PC-9 (cell line): ENCODE measurements at regions not wholly inside any gene's neighbourhood (a gene's known extent, or its start where the extent isn't known, plus 50 kb on each side); places are given as distances from the start of the nearest gene placed in this dataset.

Experiments
- BruUV-seq: library from RNA; stranded (reverse); fragments of 400-500 nt; replicated peaks from 2 replicates; lab custom pipeline; 2021; lab: Mats Ljungman, UMichigan
- CTCF ChIA-PET: fragments of 300-600 bp; sonication (Branson Sonifier 250); formaldehyde crosslinking; loops from one replicate; lab custom pipeline; 2022; ENCODE audit warnings: antibody characterized with exemption; lab: Charles Lee
- POLR2A ChIA-PET: fragments of 300-600 bp; sonication (Branson Sonifier 250); formaldehyde crosslinking; loops from one replicate; lab custom pipeline; 2022; ENCODE audit warnings: antibody characterized with exemption; ENCODE audit not compliant: unreplicated experiment; lab: Charles Lee
- DNase-seq, 2 experiments: peaks; one replicate each; pipeline versions ENCODE4 v3.0.0 to v3.0.0-alpha.2; 2015 to 2022; ENCODE audit warnings: mixed read lengths in 1 of 2
- H2AFZ ChIP-seq: fragments of 200-600 bp; sonication (generic); 2 replicates; pipeline ENCODE4 v1.8.1; 2017; ENCODE audit warnings: antibody characterized with exemption
- H3F3A ChIP-seq: fragments of 200-600 bp; sonication (generic); 2 replicates; pipeline ENCODE4 v1.8.1; 2017; ENCODE audit warnings: antibody characterized with exemption, mild to moderate bottlenecking, low read depth; ENCODE audit not compliant: insufficient read depth
- H3K27ac ChIP-seq: fragments of 200-600 bp; sonication (generic); 2 replicates; pipeline ENCODE4 v1.6.1; 2016; ENCODE audit warnings: mixed run types
- H3K27me3 ChIP-seq: fragments of 200-600 bp; sonication (generic); 2 replicates; pipeline ENCODE4 v1.6.1; 2016; ENCODE audit warnings: low read depth, mixed run types; ENCODE audit not compliant: insufficient read depth
- H3K36me3 ChIP-seq: fragments of 200-600 bp; sonication (generic); 2 replicates; pipeline ENCODE4 v1.6.1; 2016; ENCODE audit warnings: low read depth, mixed run types
- H3K4me1 ChIP-seq: fragments of 200-600 bp; sonication (generic); replicated peaks from 2 replicates; pipeline ENCODE4 v1.6.1; 2016; ENCODE audit warnings: mixed run types; ENCODE audit not compliant: insufficient read depth
- H3K4me2 ChIP-seq: fragments of 200-600 bp; sonication (generic); 2 replicates; pipeline ENCODE4 v1.6.1; 2017; ENCODE audit warnings: mixed run types
- H3K4me3 ChIP-seq: fragments of 200-600 bp; sonication (generic); 2 replicates; pipeline ENCODE4 v1.6.1; 2016; ENCODE audit warnings: mixed run types
- H3K79me2 ChIP-seq: fragments of 200-600 bp; sonication (generic); 2 replicates; pipeline ENCODE4 v1.6.1; 2017; ENCODE audit warnings: low read depth, mixed run types
- H3K9me2 ChIP-seq: fragments of 200-600 bp; sonication (generic); 2 replicates; pipeline ENCODE4 v1.8.1; 2017; ENCODE audit warnings: mild to moderate bottlenecking; ENCODE audit not compliant: insufficient read depth
- H3K9me3 ChIP-seq: fragments of 200-600 bp; sonication (generic); 2 replicates; pipeline ENCODE4 v1.8.1; 2016; ENCODE audit warnings: low read depth; ENCODE audit not compliant: insufficient read depth
- H4K20me1 ChIP-seq: fragments of 200-600 bp; sonication (generic); 2 replicates; pipeline ENCODE4 v1.8.1; 2017; ENCODE audit not compliant: insufficient read depth
- EZH2 ChIP-seq: fragments of 200-600 bp; sonication (generic); IDR thresholded peaks from 2 replicates; pipeline ENCODE4 v1.8.0; 2017; ENCODE audit warnings: antibody characterized with exemption, low read depth
- intact Hi-C: fragments of 100-400 bp; cut with micrococcal nuclease; formaldehyde crosslinking; loops from one replicate; pipeline ENCODE4 v1.10.0; 2022; ENCODE audit not compliant: unreplicated experiment
- TF ChIP-seq, protein P1 (sequence below): fragments of 200-600 bp; sonication (generic); conservative IDR thresholded peaks from 2 replicates; pipeline ENCODE4 v1.6.1; 2017; ENCODE audit warnings: mixed run types, antibody characterized with exemption, mild to moderate bottlenecking, moderate library complexity

DNA sequence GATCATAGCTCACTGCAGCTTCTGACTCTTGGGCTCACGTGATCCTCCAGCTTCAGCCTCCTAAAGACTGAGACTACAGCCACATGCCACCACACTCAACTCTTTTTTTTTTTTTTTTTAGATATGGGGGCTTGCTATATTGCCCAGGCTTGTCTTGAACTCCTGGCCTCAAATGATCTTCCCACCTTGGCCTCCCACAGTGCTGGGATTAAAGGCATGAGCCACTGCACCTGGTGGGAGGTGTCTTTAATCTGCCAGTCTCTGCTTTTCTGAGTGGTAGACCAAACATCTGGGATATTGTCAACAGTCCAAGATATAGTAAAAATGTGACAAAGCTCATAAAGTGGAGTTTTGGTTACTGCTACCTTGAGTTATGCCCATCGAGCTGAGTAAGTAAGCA is 104.9 kb upstream of the FOXP2 start:
- no peaks in the 10 kb centered on the region for H3K9me2 ChIP-seq
- H3K9me3 ChIP-seq: no peaks in the 10 kb centered on the region
- no peak for DNase-seq
- H3K4me2 ChIP-seq: no peak overlapping the region
- no peak overlapping the region for H3K27ac ChIP-seq
- no TSS peak for BruUV-seq
- no peaks in the 10 kb centered on the region for H4K20me1 ChIP-seq
- no peak overlapping the region for H3K4me3 ChIP-seq
- no peak overlapping the region for H2AFZ ChIP-seq
- TF ChIP-seq, protein P1, sequence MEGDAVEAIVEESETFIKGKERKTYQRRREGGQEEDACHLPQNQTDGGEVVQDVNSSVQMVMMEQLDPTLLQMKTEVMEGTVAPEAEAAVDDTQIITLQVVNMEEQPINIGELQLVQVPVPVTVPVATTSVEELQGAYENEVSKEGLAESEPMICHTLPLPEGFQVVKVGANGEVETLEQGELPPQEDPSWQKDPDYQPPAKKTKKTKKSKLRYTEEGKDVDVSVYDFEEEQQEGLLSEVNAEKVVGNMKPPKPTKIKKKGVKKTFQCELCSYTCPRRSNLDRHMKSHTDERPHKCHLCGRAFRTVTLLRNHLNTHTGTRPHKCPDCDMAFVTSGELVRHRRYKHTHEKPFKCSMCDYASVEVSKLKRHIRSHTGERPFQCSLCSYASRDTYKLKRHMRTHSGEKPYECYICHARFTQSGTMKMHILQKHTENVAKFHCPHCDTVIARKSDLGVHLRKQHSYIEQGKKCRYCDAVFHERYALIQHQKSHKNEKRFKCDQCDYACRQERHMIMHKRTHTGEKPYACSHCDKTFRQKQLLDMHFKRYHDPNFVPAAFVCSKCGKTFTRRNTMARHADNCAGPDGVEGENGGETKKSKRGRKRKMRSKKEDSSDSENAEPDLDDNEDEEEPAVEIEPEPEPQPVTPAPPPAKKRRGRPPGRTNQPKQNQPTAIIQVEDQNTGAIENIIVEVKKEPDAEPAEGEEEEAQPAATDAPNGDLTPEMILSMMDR: no peak
- TF ChIP-seq EZH2: no peak
- intact Hi-C loops: no loop called here
- no peaks in the 10 kb centered on the region for H3K79me2 ChIP-seq
- CTCF ChIA-PET: no interaction called here
- H3K4me1 ChIP-seq: no peaks in the 10 kb centered on the region
- no peaks in the 10 kb centered on the region for H3K36me3 ChIP-seq
- POLR2A ChIA-PET: interaction anchor here (0.7 kb wide), 1 partner anchor 608 kb away, joined by 5 read pairs; no protein-coding TSS in a partner anchor
- H3F3A ChIP-seq: no peaks in the 10 kb centered on the region
- no peaks in the 10 kb centered on the region for H3K27me3 ChIP-seq

DNA sequence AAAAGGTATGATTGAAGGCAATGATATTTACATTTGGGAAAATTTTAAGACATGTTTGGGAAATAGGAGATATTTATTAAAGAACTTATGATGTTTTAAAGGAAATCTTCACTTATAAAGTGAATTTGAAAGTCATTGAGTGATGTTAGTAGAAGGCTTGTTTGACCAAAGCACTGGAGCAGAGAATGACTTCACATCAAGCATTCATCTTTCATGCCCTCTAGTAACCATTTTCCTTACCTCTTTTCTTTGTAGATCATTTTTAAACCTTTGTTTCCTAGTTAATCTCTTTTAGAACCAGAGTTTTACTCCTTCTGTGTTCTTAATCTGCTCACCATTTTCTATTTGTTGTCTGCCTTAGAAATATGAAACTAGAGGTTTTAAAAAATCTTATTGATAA is 111.3 kb upstream of the FOXP2 start:
- Histone ChIP-seq H3K4me3 (no peak overlapping the region), H3K79me2 (no peaks in the 10 kb centered on the region), H3K9me3 (peaks cover 3% of the 10 kb centered on the region; the same call in 1 of the 2 replicates), H3K27ac (no peak overlapping the region), H4K20me1 (no peaks in the 10 kb centered on the region), H3K27me3 (no peaks in the 10 kb centered on the region), H3K9me2 (no peaks in the 10 kb centered on the region), H2AFZ (no peak overlapping the region), H3K4me2 (no peak overlapping the region), H3K4me1 (no peaks in the 10 kb centered on the region), H3K36me3 (no peaks in the 10 kb centered on the region), H3F3A (no peaks in the 10 kb centered on the region)
- ChIA-PET CTCF (no interaction called here), POLR2A (no interaction called here)
- TF ChIP-seq EZH2: no peak
- TF ChIP-seq, protein P1: no peak
- DNase-seq: no peak
- intact Hi-C loops: no loop called here
- no TSS peak for BruUV-seq

DNA sequence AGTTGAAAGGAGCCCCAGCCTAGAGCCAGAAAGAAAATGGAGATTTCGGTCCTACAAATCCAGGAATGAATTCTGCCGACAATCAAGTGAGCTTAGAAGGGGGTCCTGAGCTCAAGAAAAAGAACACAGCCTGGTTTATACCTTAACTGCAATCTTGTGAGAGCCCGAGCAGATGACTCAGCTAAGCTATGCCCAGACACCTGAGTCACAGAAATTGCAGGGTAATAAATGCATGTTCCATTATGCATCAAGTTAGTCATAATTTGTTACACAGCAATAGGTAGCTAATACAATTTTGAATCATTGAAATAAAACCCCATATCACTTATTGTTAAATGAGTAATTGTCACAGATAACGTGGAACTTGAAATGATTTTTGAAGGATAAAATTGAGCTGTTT is 111.8 kb upstream of the FOXP2 start:
- H4K20me1 ChIP-seq: no peaks in the 10 kb centered on the region
- no peaks in the 10 kb centered on the region for H3F3A ChIP-seq
- DNase-seq: no peak
- no TSS peak for BruUV-seq
- no peak for TF ChIP-seq EZH2
- TF ChIP-seq, protein P1: no peak
- CTCF ChIA-PET: no interaction called here
- peaks cover 3% of the 10 kb centered on the region; the same call in 1 of the 2 replicates for H3K9me3 ChIP-seq
- no peak overlapping the region for H3K4me2 ChIP-seq
- no peaks in the 10 kb centered on the region for H3K27me3 ChIP-seq
- H3K79me2 ChIP-seq: no peaks in the 10 kb centered on the region
- H3K27ac ChIP-seq: no peak overlapping the region
- H2AFZ ChIP-seq: no peak overlapping the region
- no peaks in the 10 kb centered on the region for H3K4me1 ChIP-seq
- no peak overlapping the region for H3K4me3 ChIP-seq
- intact Hi-C loops: no loop called here
- POLR2A ChIA-PET: no interaction called here
- H3K36me3 ChIP-seq: no peaks in the 10 kb centered on the region
- no peaks in the 10 kb centered on the region for H3K9me2 ChIP-seq
